ENCODE measurements at regions not wholly inside any gene's neighbourhood (a gene's known extent, or its start where the extent isn't known, plus 50 kb on each side); places are given as distances from the start of the nearest gene placed in this dataset.

DNA sequence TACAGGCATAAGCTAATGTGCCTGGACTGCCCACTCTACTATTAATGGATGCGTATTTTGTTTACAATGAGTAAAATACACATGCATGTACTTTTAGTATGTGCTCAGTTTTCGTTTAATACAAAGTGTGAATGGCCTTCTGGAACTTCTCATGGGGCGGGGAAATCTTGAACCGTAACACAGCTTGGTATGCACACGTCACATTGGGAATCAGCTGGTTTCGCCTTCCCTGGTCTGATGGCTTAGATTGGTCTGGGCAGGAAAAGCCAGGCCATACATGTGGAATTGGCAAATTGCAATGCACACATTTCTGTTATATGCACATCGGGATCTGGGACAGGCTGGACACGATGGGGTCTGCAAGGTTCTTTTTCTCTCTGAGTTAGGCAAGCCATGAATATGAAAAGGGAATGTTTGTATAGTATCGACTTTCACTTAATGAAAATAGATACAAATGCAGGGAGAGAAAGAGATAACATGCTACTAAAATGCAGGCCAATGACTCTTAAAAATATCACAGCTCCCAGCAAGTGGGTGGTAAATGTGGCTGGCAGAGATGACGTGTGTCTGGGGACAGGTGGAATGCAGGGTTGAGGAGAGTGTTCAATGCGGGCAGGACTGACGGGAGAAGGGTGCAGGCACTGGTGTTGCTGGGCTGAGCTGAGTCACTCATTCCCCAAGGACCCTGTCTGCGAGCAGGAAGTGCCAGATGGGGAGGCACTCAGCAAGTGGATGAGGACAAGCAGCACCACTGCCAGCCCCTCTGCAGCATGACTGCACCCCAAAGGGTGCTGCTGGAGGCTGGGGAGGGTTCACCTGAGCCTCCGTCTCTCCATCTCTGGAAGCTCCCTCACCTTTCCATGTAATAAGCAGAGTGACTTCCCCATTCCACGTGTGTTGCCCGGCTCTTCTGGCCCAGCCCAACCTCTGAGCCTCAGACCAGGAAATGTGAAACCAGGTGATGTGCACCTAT is 204.0 kb upstream of the GPR12 start (continued):
- TF ChIP-seq, protein P1, sequence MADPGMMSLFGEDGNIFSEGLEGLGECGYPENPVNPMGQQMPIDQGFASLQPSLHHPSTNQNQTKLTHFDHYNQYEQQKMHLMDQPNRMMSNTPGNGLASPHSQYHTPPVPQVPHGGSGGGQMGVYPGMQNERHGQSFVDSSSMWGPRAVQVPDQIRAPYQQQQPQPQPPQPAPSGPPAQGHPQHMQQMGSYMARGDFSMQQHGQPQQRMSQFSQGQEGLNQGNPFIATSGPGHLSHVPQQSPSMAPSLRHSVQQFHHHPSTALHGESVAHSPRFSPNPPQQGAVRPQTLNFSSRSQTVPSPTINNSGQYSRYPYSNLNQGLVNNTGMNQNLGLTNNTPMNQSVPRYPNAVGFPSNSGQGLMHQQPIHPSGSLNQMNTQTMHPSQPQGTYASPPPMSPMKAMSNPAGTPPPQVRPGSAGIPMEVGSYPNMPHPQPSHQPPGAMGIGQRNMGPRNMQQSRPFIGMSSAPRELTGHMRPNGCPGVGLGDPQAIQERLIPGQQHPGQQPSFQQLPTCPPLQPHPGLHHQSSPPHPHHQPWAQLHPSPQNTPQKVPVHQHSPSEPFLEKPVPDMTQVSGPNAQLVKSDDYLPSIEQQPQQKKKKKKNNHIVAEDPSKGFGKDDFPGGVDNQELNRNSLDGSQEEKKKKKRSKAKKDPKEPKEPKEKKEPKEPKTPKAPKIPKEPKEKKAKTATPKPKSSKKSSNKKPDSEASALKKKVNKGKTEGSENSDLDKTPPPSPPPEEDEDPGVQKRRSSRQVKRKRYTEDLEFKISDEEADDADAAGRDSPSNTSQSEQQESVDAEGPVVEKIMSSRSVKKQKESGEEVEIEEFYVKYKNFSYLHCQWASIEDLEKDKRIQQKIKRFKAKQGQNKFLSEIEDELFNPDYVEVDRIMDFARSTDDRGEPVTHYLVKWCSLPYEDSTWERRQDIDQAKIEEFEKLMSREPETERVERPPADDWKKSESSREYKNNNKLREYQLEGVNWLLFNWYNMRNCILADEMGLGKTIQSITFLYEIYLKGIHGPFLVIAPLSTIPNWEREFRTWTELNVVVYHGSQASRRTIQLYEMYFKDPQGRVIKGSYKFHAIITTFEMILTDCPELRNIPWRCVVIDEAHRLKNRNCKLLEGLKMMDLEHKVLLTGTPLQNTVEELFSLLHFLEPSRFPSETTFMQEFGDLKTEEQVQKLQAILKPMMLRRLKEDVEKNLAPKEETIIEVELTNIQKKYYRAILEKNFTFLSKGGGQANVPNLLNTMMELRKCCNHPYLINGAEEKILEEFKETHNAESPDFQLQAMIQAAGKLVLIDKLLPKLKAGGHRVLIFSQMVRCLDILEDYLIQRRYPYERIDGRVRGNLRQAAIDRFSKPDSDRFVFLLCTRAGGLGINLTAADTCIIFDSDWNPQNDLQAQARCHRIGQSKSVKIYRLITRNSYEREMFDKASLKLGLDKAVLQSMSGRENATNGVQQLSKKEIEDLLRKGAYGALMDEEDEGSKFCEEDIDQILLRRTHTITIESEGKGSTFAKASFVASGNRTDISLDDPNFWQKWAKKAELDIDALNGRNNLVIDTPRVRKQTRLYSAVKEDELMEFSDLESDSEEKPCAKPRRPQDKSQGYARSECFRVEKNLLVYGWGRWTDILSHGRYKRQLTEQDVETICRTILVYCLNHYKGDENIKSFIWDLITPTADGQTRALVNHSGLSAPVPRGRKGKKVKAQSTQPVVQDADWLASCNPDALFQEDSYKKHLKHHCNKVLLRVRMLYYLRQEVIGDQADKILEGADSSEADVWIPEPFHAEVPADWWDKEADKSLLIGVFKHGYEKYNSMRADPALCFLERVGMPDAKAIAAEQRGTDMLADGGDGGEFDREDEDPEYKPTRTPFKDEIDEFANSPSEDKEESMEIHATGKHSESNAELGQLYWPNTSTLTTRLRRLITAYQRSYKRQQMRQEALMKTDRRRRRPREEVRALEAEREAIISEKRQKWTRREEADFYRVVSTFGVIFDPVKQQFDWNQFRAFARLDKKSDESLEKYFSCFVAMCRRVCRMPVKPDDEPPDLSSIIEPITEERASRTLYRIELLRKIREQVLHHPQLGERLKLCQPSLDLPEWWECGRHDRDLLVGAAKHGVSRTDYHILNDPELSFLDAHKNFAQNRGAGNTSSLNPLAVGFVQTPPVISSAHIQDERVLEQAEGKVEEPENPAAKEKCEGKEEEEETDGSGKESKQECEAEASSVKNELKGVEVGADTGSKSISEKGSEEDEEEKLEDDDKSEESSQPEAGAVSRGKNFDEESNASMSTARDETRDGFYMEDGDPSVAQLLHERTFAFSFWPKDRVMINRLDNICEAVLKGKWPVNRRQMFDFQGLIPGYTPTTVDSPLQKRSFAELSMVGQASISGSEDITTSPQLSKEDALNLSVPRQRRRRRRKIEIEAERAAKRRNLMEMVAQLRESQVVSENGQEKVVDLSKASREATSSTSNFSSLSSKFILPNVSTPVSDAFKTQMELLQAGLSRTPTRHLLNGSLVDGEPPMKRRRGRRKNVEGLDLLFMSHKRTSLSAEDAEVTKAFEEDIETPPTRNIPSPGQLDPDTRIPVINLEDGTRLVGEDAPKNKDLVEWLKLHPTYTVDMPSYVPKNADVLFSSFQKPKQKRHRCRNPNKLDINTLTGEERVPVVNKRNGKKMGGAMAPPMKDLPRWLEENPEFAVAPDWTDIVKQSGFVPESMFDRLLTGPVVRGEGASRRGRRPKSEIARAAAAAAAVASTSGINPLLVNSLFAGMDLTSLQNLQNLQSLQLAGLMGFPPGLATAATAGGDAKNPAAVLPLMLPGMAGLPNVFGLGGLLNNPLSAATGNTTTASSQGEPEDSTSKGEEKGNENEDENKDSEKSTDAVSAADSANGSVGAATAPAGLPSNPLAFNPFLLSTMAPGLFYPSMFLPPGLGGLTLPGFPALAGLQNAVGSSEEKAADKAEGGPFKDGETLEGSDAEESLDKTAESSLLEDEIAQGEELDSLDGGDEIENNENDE (IDR thresholded peaks at IDR 0.05; ENCODE audit: insufficient replicate concordance, low read length) = no peak
- TF ChIP-seq HDAC2 (IDR thresholded peaks at IDR 0.05; ENCODE audit: borderline replicate concordance in 1 of 2, low read depth in 2 of 2, low read length in 2 of 2) (no peak), SP1 (IDR thresholded peaks at IDR 0.05; ENCODE audit: low read depth, low read length) (no peak), SIRT6 (IDR thresholded peaks at IDR 0.05; ENCODE audit: low read length) (no peak), EZH2 (IDR thresholded peaks at IDR 0.05; ENCODE audit: low read depth, low read length, severe bottlenecking) (no peak), SP2 (IDR thresholded peaks at IDR 0.05; ENCODE audit: low read length) (no peak), FOSL1 (IDR thresholded peaks at IDR 0.05; ENCODE audit: insufficient read depth, low read depth, low read length) (no peak), NANOG (IDR thresholded peaks at IDR 0.05; ENCODE audit: insufficient read depth, low read depth, low read length, poor library complexity, severe bottlenecking) (no peak), TBP (IDR thresholded peaks at IDR 0.05; ENCODE audit: low read depth, low read length) (no peak)

Measured in H1 (cell line).